ENCODE measurements at regions not wholly inside any gene's neighbourhood (a gene's known extent, or its start where the extent isn't known, plus 50 kb on each side); places are given as distances from the start of the nearest gene placed in this dataset.
"Not testable (repeated sequence)": the region's sequence is repeated elsewhere in the genome, so short reads cannot be mapped to it uniquely, and the experiment has no call there.

DNA sequence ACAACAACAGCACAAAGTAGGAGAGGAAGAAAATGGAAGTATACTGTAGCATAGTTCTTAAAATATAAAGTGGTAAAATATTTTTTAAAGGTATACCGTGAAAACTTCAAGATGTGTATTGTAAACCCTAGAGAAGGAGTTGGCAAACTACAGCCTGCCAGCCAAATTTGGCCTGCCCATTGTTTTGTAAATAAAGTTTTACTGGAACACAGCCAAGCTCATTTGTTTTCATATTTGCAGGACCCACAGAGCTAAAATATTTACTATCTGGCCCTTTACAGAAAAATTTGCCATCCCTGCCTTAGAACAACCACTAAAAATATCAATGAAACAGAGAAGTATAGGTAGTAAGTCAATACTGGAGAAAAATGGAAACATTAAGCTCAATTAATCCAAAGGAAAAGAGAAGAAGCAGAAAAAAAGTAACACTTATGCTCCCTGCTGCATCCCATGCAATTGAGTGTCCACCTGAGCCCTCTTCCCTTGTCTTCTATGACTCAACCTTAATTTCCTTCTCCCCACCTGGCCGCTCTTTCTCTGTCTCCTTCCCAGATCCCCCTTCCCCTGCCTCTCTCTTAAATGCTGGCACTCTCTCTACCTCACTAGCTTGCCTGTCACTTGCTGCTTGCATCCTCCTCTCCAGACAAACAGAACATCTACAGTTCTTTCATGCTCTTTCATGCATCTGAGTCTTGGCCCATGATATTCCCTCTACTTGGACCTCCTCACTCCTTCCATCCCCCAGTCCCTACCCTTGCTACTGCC lies 50.6 kb upstream of the FER start:
- no peak for DNase-seq

DNA sequence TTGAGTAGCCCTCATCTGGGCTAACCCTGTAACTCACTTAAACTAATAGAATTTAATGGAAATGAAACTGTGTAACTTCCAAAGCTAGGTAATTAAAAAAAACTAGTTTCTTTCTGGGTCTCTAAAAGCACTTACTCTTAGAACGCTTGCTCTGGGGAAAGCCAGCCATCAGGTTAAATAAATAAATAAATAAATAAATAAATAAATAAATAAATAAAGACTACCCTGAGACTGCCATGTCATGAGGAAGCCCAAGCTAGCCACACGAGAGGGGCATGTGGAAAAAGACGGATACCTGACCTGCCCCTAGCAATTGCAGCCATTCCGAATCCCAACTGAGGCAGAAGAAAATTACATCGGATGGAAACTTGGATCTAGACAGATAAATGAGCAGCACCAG lies 51.3 kb upstream of the FER start:
- no peak for DNase-seq

DNA sequence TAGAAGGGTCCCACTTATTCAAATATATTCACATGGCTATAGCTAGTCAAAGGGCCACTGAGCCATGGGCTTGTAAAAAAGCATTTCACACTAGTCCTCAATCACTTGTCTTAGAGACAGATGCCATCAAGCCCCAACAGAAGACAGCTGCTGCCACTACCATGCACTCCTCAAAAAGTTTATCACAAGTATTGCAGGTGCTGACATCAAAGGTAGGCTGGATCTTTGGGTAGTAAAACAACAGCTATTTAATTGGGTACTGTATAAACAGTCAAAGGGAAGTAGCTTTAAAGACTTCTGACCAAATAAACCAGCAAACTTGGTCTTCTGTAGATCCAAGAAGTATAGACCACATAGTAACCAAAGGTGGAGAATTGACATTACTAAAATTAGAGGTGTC lies 59.2 kb upstream of the FER start:
- DNase-seq: no peak

DNA sequence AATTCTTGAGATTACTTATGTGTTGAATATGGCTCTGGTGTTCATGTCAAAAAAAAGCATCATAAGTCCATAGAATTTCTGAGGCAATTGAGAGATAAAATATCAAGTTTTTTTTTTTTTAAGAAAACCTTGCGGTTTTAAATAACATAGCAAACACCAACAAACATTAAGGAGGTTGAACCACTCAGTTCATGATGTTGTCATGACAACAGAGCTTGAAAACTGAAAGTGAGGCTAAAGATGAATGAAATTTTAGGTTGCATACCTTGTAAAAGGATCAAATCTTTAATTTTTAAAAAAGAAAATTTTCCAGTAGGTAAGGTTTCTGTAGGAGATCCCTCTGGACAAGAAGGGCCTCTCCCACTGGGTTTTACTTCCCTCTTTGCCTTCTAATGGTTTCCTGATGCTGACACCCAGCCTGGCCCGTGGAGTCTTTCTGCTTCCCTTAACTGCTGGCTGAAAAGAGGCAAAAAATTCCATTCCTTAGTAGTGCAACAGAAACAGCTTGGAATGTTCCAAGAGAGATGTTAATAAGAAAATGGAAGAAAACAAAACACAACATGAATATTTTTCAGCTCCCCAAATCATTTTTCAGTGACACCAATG lies 60.0 kb upstream of the FER start:
- no peak for DNase-seq

DNA sequence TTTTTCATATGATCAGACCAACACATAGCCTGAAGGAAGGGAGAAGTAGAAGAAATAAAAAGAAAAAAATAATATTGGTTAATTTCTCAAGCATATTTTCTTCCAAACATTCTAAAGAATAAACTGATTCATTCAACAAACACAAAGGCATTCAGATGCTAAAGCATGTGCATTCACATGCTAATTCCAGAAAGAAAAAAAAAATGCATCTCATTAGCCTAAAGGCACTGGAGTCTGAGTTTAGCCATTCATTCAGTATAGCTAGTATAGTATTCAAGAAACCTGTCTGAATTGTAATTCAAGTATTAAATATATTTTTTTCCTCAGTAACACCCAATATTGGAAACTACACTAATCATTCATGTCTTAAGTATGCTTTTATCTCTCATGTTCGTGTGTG lies 61.0 kb upstream of the FER start:
- DNase-seq: no peak

DNA sequence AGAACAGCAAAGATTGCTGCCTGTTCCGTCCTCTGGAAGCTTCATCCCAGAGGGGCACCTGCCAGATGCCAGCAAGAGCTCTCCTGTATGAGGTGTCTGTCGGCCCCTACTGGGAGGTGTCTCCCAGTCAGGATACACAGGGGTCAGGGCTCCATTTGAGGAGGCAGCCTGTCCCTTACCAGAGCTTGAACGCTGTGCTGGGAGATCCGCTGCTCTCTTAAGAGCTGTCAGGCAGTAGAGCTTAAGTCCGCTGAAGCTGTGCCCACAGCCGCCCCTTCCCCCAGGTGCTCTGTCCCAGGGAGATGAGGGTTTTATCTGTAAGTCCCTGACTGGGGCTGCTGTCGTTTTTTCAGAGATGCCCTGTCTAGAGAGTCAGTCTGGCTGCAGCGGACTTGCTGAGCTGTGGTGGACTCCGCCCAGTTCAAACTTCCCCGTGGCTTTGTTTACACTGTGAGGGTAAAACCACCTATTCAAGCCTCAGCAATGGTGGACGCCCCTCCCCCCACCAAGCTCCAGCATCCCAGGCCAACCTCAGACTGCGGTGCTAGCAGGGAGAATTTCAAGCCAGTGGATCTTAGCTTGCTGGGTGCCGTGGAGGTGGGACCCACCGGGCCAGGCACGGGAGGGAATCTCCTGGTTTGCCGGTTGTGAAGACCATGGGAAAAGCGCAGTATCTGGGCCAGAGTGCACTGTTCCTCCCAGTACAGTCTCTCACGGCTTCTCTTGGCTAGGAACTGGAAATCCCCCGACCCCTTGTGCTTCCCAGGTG lies 62.1 kb upstream of the FER start:
- not testable (repeated sequence) for DNase-seq

DNA sequence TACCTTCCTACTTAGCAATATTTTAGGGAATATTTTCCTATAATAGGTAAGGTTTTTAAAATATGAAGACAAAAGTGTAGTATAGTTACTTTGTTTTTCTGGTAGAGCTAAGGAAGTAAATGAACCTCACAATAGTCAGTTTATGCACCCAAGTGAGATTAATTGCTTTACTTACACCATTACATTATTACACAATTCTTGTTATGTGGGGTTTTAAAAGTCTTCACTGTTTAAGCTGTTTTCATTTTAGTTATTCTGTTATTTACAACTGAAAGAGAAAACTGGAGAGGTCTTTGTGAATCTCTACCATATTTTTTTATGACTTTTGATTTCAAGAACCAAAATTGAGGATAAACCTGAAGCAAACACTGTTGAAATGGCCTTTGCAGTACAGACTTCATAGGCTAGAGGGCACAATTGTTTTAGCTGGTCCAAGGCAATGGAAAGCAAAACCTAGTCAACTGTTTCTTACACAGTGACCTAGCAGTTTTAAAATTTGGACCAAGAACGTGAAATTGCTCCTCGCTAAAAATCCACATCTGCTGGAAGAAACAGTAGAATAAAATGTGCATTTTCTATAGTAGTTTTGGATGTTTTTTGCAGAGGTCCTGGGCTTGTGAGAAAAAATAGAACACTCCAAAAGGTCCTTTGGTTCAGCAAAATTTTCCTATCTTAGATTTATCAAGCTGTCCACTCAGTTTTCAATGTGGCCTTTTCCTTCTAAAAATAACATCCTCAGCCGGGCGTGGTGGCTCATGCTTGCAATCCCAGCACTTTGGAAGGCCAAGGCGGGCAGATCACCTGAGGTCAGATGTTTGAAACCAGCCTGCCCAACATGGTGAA lies 66.4 kb upstream of the FER start:
- DNase-seq: peak; percentile 81

DNA sequence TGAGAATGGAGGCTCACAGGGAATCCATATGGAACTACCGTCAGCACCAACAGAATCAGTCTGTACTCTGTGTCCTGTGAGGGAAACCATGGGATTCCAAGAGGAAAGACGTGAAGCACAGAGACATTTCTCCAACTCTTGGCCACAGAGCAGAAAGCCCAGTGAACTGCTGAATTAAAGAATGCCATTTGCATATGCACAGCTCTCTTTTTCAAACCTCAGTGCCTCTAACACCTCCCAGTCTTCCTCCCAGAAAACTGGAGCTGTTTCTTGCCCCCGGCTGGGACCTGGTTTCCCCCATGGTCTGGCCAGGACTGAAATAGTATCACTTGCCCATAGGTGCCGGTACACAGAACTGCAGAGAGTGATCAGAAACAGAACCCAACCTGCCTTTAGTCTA lies 69.6 kb upstream of the FER start:
- no peak for DNase-seq

DNA sequence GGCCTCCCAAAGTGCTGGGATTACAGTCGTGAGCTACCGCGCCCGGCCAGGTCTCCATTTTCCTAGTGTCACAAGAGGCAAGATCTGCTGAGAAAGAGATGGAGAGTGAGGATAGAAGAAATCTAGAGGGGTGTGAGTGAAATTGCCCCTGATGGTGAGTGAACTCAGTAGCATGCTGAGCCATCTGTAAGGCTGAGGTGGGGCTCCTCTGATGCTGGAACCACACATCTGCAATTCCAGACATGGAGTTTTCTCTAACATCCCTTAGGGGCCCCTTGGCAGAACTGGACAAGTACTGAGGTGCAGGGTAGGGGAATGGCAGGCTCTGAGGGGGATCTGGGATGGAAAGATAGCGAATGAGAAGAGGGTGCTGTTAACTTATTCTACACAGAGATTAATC lies 72.0 kb upstream of the FER start:
- DNase-seq: no peak

DNA sequence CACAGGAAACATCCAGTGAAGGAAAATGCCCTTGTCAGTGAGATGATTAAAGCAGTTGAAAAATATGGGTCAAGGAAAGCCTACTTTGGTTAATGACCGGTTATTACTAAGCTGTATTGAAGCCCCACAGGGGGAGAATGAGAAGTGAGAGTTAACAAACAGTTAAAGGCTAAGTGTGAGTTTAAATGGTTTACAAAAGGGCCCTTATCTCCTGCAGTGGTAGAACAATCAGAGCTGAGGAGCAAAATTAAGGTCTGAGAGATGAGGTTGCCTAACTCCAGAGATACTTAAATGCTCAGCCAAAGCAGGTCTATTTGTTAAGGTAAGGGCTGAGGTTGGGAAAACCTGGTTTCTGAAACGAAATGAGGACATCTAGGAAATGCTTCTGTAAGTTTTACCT lies 75.1 kb upstream of the FER start:
- no peak for DNase-seq

DNA sequence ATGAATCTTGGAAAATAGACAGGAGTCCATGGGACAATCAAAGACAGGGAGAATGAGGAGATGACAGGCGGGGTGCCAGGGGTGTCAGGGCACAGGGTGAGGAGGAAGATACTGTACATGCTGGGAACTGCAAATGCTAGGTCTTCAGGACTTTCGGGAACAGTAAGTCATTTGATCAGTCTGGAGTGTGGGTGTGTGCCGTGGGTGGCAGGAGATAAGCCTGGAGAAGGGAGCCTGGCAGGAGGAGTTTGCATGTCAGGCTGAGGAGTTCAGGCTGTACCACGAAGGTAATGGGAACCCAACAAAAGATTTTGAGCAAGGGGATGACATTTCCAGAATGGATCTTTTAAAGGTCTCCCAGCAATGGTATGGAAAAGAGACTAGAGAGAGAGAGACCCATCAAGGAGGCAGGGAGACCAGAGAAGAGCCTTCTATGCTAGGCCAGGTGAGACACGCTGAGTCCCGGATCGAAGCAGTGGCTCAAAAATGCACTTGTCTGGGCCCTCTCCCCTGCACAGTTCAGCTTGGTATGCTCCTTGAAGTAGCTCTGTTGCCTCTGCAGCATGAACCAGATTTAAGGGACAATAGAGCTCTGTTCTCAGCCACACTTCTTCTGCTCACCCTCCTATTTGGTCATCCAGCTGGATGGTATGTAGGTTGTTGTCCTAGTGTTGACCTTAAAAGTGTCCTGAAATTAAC lies 77.0 kb upstream of the FER start:
- no peak for DNase-seq

DNA sequence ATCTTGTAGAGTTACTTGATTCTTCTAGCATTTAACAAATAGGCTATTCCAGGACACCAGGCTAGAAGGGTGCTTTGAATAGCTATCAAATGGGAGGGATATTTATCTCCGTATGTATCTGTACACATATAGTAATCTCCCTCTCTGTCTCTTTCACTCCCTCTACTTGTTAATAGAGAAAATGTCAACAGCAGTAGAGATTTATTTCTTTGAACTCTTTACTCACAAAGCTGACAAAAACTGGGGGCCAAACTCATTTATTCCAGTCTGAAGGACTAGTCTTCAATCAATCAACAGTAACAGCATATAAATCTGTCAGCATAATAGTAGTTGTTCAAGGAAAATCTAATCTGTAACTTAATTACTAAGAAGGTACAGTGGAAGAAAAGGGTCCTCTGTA lies 78.2 kb upstream of the FER start:
- no peak for DNase-seq

DNA sequence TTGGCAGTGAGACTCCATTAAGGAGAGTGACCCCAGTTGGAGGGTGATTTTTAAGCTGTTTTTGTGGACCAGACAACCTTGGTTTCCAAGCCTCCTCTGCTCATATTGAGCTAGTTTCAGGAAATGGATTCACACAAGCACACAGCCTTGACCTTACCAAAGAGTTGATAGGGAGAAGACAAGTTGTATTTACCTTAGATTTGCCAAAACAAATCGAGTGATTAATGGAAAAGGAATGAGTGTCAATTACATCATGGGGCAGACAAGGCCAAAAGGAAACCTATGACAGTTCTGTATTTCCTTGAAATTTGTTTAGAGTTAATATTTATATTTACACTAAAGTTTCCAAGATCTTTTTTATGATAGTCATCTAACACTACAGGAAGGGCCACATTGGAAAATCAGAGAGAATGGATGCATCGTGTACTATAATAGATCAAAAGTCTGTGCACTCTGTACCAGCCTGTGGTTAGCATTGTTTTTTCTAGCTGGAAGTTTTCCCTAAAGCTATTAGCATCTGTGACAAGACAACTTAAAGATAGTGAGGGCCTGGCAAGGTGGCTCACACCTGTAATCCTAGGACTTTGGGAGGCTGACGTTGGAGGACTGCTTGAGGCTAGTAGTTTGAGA lies 86.0 kb upstream of the FER start:
- DNase-seq: peak; percentile 73

DNA sequence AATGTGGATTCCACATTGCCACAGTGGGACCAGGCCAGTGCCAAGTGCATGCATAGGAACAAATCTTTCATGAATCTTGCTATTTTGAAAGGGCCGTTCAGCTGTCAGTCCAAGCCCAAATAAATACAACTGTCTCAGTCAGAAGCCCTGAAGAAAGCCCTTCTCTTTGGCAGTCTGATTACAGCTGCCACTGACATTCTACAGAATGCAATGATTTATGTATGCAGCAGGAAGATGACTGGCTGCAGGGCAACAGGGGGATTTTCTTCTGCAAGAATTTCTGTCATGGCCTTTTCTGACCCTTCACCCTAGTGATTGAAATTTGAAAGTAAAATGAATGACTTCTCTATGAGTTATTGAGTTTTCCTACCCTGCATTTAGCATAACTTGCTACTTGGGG lies 86.7 kb upstream of the FER start:
- DNase-seq: peak; percentile 45

DNA sequence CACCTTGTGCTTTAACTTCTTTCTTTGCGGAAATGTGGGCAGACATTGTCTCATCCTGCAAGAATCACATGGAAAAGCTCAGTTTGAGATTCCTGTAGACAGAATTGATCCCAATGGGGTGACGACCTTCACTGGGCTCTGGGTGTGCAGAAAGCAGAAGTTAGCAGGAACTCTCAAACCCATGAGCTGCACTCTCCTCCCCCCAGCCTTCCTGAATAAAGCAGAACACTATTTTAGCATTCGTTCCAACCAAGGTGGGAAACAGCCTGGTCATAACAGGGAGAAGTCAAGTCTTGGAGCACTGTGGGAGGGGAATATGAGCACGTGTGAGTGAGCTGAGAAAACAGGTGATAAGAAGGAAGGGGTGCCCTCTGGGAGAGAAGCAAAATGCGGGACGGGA lies 87.4 kb upstream of the FER start:
- DNase-seq: no peak

DNA sequence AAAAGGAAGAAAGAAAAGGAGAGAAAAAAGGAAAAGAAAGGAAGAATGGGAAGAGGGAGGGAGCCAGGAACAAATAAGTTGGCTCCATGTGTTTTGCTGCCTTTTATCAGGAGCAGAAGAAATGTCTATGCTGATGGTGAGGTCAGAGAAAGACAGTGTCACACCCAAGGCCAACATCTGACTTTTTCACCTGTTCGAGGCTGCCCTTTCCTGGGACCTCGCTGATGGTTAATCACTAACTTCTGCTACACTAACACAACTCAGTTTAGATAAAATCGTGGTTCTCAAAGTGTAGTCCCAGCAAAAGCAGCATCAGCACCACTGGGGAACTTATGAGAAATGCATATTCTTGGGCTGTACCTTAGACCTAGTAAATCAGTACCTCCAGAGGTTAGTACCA lies 88.2 kb upstream of the FER start:
- DNase-seq: no peak

DNA sequence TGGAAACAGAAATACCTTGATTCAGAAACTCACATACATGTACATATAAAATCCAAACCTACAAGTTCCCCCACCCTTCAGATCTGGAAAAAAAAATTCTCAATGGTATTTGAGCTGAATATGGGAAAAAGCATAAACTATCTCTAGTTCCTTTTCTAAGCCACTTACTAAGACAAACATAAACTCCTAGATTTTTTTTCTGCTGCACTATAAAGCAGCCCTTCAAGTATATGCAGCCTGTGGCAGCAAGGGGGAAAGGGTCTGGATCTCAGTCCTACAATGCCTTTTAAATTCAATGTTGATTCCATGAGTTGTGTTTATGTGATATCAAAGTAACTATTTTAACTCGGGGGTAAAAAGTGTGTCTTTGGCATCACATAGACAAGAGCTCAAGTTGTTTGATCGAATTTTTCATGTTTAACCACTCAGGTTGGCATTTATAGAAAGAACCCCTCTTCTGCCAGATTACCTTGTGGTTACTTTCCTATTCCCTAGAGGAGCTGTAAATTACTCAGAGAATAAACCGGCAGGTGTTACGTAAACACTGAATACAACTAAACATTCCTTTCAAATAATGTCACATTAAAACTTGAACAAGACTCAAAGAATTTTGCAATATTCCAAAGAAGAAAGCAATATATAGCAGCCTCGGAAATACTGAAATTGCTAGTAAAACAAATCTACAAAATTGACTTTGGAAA lies 91.8 kb upstream of the FER start:
- peak; percentile 46 for DNase-seq

DNA sequence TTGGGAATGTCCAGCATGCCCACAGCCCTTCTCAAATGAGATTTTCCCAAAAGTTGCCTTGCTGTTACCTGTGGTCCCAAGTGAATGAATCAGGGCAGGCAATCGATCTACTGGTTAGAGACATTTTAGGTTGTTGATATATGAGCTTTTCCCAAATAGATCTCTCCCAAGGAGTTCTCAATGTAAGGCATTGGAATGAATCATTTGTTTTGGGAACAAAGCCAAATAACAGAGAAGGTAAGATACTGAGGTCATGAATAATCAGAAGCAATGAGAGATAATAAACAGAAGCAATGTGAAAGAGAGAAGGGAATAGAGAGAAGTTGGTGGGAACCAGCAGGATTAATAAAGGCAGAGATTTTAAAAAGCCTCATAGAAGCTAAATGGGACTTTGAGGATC lies 93.6 kb upstream of the FER start:
- peak; percentile 55 for DNase-seq

DNA sequence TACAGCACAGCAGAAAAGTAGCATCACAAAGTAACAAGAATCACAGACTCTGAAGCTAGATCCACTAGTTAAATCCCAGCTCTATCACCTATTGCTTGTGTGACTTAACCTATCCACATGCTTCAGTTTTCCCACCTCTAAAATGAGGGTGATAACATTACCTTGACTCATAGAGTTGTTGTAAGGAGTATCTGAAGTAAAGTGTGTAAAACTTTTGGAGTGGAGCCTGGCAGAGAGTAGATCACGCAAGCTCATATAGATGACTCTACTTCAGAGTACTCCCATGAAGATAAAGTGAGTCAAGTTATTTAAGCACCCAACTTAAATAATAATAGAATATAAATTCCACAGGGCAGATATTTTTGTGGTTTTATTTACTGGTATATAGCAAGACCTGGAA lies 94.5 kb upstream of the FER start:
- DNase-seq: no peak

DNA sequence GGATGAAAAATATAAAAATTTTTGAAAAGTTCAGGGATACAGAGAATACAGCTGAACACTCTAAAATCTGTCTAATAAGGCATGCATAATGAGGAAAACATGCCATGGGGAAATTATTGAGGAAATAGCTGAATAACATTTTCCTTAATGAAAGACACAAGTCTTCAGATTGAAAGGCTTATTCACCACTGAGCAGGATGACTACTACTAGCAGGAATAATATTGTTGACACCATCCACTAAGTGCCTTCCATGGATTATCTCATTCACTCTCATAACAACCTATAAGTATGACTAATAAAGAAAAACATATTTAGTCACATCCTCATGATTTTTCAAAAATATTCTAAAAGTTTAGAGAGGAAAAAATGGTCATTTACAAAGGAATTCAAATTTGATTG lies 96.7 kb upstream of the FER start:
- peak; percentile 88 for DNase-seq

DNA sequence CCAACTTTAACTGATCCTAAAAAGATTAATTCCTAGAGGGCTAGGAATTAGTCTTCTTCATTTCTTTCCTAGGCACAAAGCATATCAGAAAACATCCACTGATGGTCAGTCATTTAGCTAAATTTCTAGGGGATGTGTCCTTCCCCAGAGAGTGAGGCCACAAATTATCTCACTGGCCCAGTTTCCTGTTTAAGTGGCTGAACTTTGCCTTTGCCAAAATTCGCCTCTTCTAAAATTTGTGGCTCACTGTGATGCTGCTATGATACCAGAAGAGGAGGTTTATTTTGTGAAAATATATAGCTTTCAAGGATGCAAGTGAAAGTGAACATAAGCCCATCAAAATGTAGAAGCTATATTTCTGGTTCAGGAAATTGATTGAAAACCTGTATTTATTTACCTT lies 98.1 kb upstream of the FER start:
- DNase-seq: no peak

Data from dermis blood vessel endothelial cell (primary cell).